B cell (primary cell): ENCODE measurements at regions not wholly inside any gene's neighbourhood (a gene's known extent, or its start where the extent isn't known, plus 50 kb on each side); places are given as distances from the start of the nearest gene placed in this dataset.

Experiments
- ATAC-seq: fragments of 200-7000 bp; cut with Tn5 transposase; one replicate; pipeline ENCODE4 v1.10.0; 2021; ENCODE audit warnings: low read depth, mild to moderate bottlenecking, moderate number of reproducible peaks, moderate library complexity
- CTCF ChIA-PET: fragments of 350-600 bp; sonication (Branson Sonifier 250); formaldehyde crosslinking; loops from one replicate; lab custom pipeline; 2021; ENCODE audit warnings: antibody characterized with exemption, inconsistent platforms; lab: Charles Lee
- POLR2A ChIA-PET: fragments of 350-600 bp; sonication (Branson Sonifier 250); formaldehyde crosslinking; loops from one replicate; lab custom pipeline; 2021; ENCODE audit warnings: antibody characterized with exemption; lab: Charles Lee
- DNase-seq: peaks from one replicate; pipeline ENCODE4 v3.0.0; 2013
- H2AFZ ChIP-seq: 2 replicates; pipeline ENCODE4 v1.6.1; 2012; ENCODE audit warnings: mild to moderate bottlenecking, low read depth, low read length; ENCODE audit not compliant: insufficient read depth, poor library complexity, severe bottlenecking
- H3K27ac ChIP-seq, 2 donors: 1 replicate in 1 of 2; 2 replicates in 1 of 2; pipeline ENCODE4 v1.5.1; 2012 to 2013; ENCODE audit warnings: low read length in 2 of 2, mild to moderate bottlenecking in 2 of 2, moderate library complexity in 1 of 2
- H3K27me3 ChIP-seq, 4 experiments: fragments of 200-600 bp in 1 of 4; sonication (generic) in 1 of 4; replicated peaks in 1 of 4; 1 replicate in 2 of 4; 2 replicates in 2 of 4; pipeline versions ENCODE4 v1.6.1 to v1.7.0; 2013 to 2016; ENCODE audit warnings: low read length in 3 of 4, mild to moderate bottlenecking in 2 of 4, mixed read lengths in 1 of 4, moderate library complexity in 1 of 4; ENCODE audit not compliant: insufficient read depth in 4 of 4, control insufficient read depth in 3 of 4; ENCODE audit errors: control extremely low read depth in 1 of 4
- H3K36me3 ChIP-seq, 2 experiments: replicated peaks in 1 of 2; 1 replicate in 1 of 2; 2 replicates in 1 of 2; pipeline versions ENCODE4 v1.6.1 to v1.7.1; 2013; ENCODE audit warnings: low read length in 1 of 2; ENCODE audit not compliant: insufficient read depth in 2 of 2, control insufficient read depth in 1 of 2; ENCODE audit errors: control extremely low read depth in 1 of 2, extremely low read depth in 1 of 2
- H3K4me1 ChIP-seq, 2 donors: fragments of 200-600 bp in 1 of 2; sonication (generic) in 1 of 2; 1 replicate in 1 of 2; 2 replicates in 1 of 2; pipeline versions ENCODE4 v1.5.1 to v1.6.1; 2013 to 2017; ENCODE audit warnings: low read length in 2 of 2; ENCODE audit not compliant: control insufficient read depth in 2 of 2, insufficient read depth in 2 of 2
- H3K4me2 ChIP-seq: replicated peaks from 2 replicates; pipeline ENCODE3; 2012; ENCODE audit warnings: mild to moderate bottlenecking, low read depth, low read length; ENCODE audit not compliant: poor library complexity, severe bottlenecking
- H3K4me3 ChIP-seq, 5 experiments: fragments of 200-600 bp in 1 of 5; sonication (generic) in 1 of 5; 1 replicate in 3 of 5; 2 replicates in 2 of 5; pipeline versions ENCODE4 v1.5.1 to v1.7.0; 2011 to 2016; ENCODE audit warnings: low read length in 4 of 5, mild to moderate bottlenecking in 4 of 5, low read depth in 2 of 5, control low read depth in 1 of 5, moderate library complexity in 1 of 5; ENCODE audit not compliant: insufficient read depth in 1 of 5; ENCODE audit errors: control extremely low read depth in 1 of 5, extremely low read depth in 1 of 5
- H3K79me2 ChIP-seq: fragments of 200-600 bp; sonication (generic); one replicate; pipeline ENCODE4 v1.6.0; 2016; ENCODE audit warnings: low read length; ENCODE audit not compliant: control insufficient read depth, insufficient read depth
- H3K9ac ChIP-seq: fragments of 200-600 bp; sonication (generic); 2 replicates; pipeline ENCODE4 v1.6.1; 2017; ENCODE audit warnings: mild to moderate bottlenecking, low read length, moderate library complexity
- H3K9me3 ChIP-seq, 3 donors: one replicate each; pipeline versions ENCODE4 v1.6.1 to v1.7.1; 2013; ENCODE audit warnings: low read length in 2 of 3; ENCODE audit not compliant: control insufficient read depth in 2 of 3, insufficient read depth in 1 of 3; ENCODE audit errors: control extremely low read depth in 1 of 3
- H4K20me1 ChIP-seq: 2 replicates; pipeline ENCODE4 v1.6.0; 2012; ENCODE audit warnings: mild to moderate bottlenecking, low read length; ENCODE audit not compliant: insufficient read depth, control insufficient read depth, poor library complexity, severe bottlenecking
- H3K27ac Mint-ChIP-seq: one replicate; pipeline ENCODE4 v1.8.0; 2021; ENCODE audit warnings: mixed read lengths
- H3K27me3 Mint-ChIP-seq: one replicate; pipeline ENCODE4 v1.8.0; 2021; ENCODE audit warnings: mixed read lengths
- H3K4me1 Mint-ChIP-seq: one replicate; pipeline ENCODE4 v1.8.0; 2021; ENCODE audit warnings: mixed read lengths
- H3K4me3 Mint-ChIP-seq: one replicate; pipeline ENCODE4 v1.8.0; 2021; ENCODE audit warnings: mixed read lengths
- H3K9me3 Mint-ChIP-seq: one replicate; pipeline ENCODE4 v1.8.0; 2022; ENCODE audit warnings: mixed read lengths; ENCODE audit not compliant: insufficient read depth
- CTCF ChIP-seq: fragments of 200-600 bp; IDR thresholded peaks from one replicate; pipeline ENCODE4 v1.8.0; 2022; ENCODE audit warnings: antibody characterized with exemption, mild to moderate bottlenecking
- EZH2 ChIP-seq: IDR thresholded peaks from 2 replicates; pipeline ENCODE4 v1.6.1; 2012; ENCODE audit warnings: borderline replicate concordance, low read depth, mild to moderate bottlenecking, moderate library complexity, low read length; ENCODE audit not compliant: insufficient read depth, poor library complexity, severe bottlenecking
- WGBS: methylation state at CpG from one replicate; pipeline ENCODE4 v1.1.5; 2013; ENCODE audit warnings: missing lambda C conversion rate; ENCODE audit not compliant: insufficient coverage; 5-methylcytosine and 5-hydroxymethylcytosine counted together
- intact Hi-C: fragments of 100-400 bp; cut with micrococcal nuclease; formaldehyde crosslinking; loops from one replicate; pipeline ENCODE4 v1.10.0; 2022

- WGBS, result 73% methylated on average over 2 of the region's 3 CpGs
- no peaks in the 10 kb centered on the region for H3K4me1 Mint-ChIP-seq
- intact Hi-C loops, result no loop called here
- DNase-seq (no peak), ATAC-seq (no peak)
- peaks cover 8% of the 10 kb centered on the region for H3K9me3 Mint-ChIP-seq
- Histone ChIP-seq H2AFZ (no peak overlapping the region), H3K36me3 (no peaks in the 10 kb centered on the region), H3K9ac (no peak overlapping the region), H3K9me3 (peaks cover 0 to 2% (median 0%) of the 10 kb centered on the region in 3 donors), H3K4me3 (no peak overlapping the region), H3K4me1 (no peaks in the 10 kb centered on the region), H3K27me3 (no peaks in the 10 kb centered on the region), H3K4me2 (no peak overlapping the region), H3K79me2 (no peaks in the 10 kb centered on the region), H3K27ac (no peak overlapping the region), H4K20me1 (no peaks in the 10 kb centered on the region)
- TF ChIP-seq CTCF, result no peak
- no peak for TF ChIP-seq EZH2
- ChIA-PET POLR2A (no interaction called here), CTCF (no interaction called here)
- H3K27ac Mint-ChIP-seq, result no peak overlapping the region
- H3K4me3 Mint-ChIP-seq, result no peak overlapping the region
- no peaks in the 10 kb centered on the region for H3K27me3 Mint-ChIP-seq
Observed at GRCh38 chr3:118525077-118525476, 509.6 kb downstream of the IGSF11 start.

- no peak for TF ChIP-seq EZH2
- no peak for TF ChIP-seq CTCF
- no peaks in the 10 kb centered on the region for H3K4me1 Mint-ChIP-seq
Observed at GRCh38 chr3:118526758-118527513, 507.7 kb downstream of the IGSF11 start.

More at GRCh38 chr3:118526758-118527513, 507.7 kb downstream of the IGSF11 start:
- no peak overlapping the region for H3K4me2 ChIP-seq
- no peak overlapping the region for H3K27ac Mint-ChIP-seq
- no peak overlapping the region for H3K9ac ChIP-seq
- no peak for DNase-seq
- H3K27me3 ChIP-seq, result no peaks in the 10 kb centered on the region
- no peak overlapping the region for H3K4me3 Mint-ChIP-seq
- no peaks in the 10 kb centered on the region for H4K20me1 ChIP-seq
- H3K36me3 ChIP-seq, result no peaks in the 10 kb centered on the region
- intact Hi-C loops, result no loop called here
- H3K4me1 ChIP-seq, result no peaks in the 10 kb centered on the region
- peaks cover 5% of the 10 kb centered on the region for H3K9me3 Mint-ChIP-seq
- no peak overlapping the region for H3K27ac ChIP-seq
- no peak overlapping the region for H2AFZ ChIP-seq
- ATAC-seq, result no peak
- POLR2A ChIA-PET, result no interaction called here
- no peaks in the 10 kb centered on the region for H3K27me3 Mint-ChIP-seq
- CTCF ChIA-PET, result no interaction called here
- peaks cover 0 to 2% (median 0%) of the 10 kb centered on the region in 3 donors for H3K9me3 ChIP-seq
- no peaks in the 10 kb centered on the region for H3K79me2 ChIP-seq
- WGBS, result no CpG with 5 or more reads among the region's 1 CpG
- no peak overlapping the region for H3K4me3 ChIP-seq
